HG03159 (cell line): ENCODE measurements at regions not wholly inside any gene's neighbourhood (a gene's known extent, or its start where the extent isn't known, plus 50 kb on each side); places are given as distances from the start of the nearest gene placed in this dataset.

ENCODE experiments used
- ATAC-seq: cut with Tn5 transposase; IDR thresholded peaks from one replicate; pipeline ENCODE4 v1.9.1; 2021; ENCODE audit warnings: mild to moderate bottlenecking, moderate library complexity; ENCODE audit not compliant: unreplicated experiment

DNA sequence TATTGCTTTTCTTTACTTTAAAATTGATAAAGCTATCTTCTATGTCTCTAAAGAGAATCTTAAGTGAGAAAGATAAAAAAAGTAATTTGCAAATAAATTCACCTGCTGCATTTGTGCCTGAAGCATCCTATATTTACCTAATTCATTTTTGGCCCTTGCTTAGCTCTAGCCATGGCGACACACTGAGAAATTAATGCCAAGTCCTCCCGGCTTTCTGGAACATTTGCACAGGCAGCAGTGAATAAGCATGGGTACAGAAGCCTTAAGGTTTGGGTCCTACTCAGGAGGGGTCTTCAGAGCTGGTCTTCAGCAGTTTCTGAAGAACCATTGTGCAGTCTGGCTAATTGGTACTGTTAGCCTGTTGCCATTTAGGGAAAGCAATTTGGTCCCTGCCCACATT lies 73.9 kb upstream of the ZEB2 start:
- ATAC-seq, result no peak

DNA sequence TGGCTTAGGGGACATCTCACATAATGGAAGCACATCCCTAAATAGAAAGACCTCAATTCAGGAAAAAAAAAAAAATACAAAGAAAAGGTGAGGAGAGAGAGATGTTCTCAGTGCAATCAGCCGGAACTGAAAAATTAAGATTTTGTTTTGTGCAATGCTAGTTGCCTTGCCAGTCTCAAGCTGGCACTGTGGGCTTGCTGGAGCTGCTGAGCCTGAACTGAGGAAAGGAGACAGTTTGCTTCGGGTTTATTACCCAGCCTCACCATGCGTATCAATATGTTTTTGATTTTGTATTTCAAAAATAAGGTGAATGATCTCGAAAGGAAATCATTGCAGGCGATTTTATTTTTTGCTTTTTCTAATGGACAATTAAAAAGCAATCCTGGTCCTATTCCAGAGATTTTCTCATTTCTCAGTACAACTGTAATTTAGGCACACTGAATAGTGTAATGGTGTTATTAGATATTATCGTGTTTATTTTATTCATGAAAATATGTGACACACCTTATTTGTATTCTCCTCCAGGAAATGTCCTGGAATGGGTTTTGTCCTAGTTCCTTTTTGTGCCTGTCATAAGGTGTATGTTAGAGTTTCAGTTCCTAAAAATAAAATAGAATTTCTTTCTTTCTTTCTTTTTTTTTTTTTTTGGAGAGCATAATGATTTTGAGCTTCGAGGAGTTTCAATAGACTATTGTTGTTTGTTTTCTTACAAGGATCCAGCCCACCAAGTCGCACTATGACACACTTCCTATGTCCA lies 72.8 kb upstream of the ZEB2 start:
- ATAC-seq, result no peak

DNA sequence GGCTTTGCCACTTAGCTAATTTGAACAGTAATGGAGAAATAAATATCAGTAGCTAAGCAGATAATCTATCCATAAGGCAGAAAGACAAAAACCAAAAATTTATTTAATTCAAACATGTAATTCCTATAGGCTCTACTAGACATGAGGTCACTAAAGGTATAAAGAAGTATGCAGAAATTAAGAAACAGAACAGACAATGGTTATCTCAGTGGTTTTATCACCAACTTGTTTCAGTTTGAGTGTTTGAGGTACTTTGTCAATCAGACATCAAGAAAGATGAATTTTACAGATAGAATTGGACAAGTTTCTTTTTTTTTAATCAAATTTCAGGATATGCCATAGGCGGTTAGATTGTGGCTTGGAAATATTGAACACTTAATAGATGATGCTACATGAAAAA lies 67.4 kb upstream of the ZEB2 start:
- ATAC-seq, result no peak

DNA sequence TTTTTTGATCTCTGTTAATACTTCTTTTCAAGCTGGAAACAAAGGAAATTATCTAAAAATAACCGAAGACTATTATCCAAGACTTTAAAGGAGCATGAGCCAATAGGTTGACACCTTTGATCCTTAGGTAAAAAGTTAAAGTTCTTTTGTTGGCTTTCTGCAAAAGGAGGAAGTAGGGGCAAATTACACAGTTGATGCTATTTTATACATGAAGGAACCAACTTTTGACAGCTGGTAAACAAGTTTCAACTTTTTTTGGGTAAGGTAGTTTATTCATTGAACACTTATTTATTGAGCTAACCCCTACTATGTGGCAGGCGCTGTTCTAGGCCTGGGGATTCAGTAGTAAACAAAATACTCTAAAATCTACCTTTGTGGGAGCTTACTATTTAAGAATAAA lies 66.6 kb upstream of the ZEB2 start:
- ATAC-seq, result no peak

DNA sequence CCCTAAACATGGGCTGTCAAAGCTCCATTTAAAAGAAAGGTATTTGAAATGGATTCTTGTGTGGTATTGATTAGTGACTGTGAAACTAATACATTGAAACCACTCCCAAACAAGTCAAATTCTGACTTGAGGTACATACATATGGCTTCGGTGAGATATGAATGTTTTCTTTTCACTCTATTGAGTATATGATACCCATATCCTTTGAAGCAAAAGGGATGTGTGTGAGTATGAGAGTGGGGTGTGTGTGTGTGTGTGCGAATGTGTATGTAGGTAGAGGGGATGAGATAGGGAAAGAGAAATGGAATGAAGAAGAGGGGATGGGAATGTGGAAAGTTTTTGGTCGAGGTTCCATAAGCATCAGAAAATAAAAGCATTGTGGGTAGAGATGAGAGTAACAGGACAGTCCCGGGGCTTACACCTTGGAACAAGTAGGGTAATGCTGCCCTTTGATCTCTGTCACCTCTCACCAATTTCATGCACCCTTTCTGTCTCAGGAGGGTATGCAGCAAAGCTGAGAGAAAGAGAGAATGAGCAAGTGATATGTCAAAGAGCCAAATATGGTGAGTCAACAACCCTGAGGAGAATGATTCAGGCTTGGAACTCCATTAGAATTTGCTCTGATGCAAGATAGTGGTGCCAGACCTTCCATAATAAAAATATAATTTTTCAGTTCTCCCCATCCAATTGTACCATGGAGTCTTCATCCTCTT lies 64.0 kb upstream of the ZEB2 start:
- no peak for ATAC-seq

DNA sequence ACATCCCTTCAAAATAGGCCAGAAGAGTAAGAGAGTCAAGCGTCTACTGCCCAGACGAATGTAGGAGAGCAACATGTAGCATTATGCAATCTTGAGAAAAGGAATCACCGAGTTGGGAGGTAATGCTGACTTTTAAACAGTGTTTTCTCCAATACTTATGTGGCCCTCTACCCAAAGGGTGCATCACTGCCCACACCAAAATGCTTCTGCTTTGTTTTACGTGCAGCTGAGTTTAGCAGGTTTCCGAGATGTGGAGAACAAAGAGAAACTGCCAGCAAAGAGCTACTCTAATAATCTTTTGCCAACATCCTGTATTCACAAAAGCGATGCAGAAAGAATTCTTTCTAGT lies 63.4 kb upstream of the ZEB2 start:
- no peak for ATAC-seq

DNA sequence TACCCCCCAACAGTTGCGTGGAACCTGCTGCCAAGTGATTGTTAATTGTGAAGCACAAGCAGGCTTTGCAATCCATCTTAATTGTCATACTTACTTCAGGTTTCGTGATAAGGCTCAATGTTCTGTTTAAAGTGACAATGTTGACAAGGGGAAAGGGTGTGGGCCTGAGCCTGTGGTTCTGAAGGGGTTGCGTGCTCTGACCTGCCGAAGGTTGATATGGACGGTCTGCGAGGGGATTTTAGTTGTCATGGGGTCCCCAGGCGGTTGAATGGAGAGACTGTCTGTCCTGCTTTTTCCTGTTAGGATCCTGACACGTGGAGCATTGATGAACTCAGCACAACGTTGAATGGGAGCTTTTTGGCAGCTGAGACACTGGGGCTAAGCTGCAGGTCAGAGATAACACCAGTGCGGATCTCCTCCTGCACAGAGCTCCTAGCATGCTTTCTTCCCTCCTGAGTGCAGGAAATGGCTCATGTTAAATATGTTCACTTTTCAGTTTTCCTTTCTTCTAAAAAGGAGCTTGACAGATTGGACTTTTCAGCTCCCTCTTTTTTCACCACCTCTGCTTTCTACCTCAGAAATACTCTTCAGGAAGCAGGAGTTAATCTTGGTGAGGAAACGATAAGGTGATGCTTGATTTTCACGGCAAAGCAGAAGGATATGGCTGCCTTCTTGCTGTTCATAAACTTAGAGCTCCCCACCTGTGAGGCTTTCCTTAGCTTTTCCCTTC lies 62.9 kb upstream of the ZEB2 start:
- no peak for ATAC-seq

DNA sequence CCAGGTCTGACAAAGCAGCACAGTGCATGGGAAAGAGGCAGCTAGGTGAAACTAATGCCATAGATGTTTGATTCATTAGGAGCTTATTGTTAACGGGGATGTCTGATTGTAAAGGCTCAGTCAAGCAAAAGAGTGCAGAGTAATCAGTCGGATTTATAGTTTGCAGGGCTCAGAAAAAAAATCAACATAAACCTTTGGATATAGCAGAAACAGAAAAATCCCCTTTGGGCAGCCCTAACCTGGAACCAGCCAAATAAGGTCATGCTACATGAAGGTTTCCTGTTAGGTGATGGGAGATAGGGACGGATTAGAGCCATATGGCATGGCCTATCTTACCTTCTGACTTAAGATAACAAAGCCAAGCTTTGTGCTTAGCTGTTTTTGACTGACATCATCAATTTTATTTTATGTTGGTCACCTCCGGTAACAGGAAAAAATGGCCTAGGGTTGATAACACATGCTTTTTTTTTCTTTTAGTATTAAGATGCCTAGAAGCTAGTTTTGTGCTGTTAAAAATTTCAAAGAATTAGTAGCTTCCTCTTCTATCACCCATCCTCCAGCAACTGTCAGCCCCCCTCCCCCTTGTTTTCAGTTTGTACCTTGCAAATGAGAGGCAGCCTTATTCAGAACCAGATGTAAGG lies 60.7 kb upstream of the ZEB2 start:
- no peak for ATAC-seq

DNA sequence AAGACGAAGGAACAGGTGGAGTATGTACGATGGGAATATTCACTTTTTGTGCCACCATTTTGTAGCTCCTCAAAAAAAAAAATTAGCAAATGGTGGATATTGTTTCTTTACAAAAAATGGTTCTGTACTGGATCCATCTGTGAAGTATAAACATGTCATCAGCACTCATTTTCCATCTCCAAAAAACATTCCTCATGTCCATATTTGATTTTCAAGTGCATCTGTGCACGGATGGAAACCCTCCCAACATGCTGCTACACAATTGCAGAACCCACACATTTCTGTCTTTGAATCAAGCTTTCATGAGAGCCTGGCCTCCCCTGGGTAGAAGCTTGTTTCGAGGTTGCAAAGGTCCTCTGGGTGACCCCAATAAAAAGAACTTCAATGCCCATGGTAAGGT lies 59.6 kb upstream of the ZEB2 start:
- ATAC-seq, result no peak

DNA sequence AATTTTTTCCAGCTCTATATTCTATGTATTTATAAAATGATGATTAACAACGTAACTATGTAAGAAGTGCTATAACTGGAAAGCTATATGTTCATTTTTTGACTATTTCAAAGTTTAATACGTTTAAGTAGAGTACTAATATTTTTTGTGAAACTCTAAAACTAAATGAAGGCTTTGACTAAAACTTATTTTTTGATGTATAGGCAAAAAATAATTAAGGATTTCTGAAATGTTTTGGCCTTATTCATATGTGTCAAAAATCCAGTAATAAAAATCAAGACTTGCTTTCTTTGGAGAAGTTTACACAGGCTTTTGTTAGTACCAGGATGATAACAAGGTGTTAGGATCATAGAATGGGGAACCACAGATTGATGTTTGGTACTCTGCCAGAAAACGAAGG lies 58.2 kb upstream of the ZEB2 start:
- ATAC-seq, result no peak

DNA sequence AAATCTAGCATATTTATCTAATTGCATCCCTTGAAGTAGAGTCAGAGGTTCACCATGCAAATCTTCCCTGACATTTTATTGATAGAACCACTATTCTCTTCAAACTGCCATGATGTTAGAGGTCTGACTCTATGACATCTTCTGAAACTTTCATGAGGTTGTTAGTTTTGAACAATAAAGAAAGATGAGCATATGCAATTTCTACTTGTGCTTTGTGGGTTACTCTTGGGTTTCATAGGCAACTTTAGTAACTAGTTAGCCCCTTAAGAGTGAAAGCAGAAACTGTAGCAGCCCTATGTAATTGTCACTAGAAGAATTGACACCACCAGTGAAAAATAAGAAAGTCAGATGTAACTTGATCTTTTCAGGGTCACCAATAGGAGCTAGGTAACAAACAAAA lies 53.1 kb upstream of the ZEB2 start:
- ATAC-seq, result peak; percentile 57

DNA sequence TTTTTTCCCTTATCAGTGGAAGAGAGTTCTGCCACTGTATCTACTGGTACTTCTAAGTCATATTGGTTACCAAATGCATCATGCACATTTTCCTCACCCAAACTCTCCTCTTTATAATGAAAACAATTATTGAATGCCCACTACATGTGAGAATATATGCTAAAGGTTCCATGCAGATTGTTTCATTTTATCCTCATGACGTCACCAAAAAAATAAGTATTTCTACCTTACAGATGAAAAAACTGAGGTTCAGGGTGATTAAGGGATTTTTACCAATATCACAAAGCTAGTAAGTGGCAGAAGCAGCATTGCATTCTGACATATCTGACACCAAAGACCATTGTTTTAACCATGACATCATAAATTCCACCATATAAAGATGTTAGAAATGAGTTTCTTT lies 51.9 kb upstream of the ZEB2 start:
- no peak for ATAC-seq

DNA sequence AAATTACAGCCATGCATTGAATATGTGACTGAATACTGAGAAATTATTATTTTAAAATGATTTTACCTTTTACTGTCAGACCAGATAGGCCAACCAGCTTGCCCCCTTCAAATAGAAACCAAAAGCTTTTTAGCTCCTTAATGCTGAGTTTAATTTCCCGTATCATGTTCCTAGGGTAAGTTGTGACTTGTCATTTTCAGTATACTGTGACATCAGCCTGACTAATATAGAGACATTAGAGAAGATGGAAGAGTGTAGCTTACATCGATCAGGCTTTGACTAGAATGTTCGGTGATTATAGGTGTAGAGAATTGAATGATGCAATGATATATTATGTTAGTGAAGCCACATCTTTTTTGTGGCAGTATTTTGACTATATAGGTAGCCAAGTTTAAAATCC lies 50.6 kb upstream of the ZEB2 start:
- no peak for ATAC-seq
